Activated CD4-positive, alpha-beta T cell treated with anti-CD3 and anti-CD28 coated beads, Interleukin-2, Interleukin-4, amounts not matched to agents 100 ng/mL and 50 ng/mL, durations not matched to agents 16 hours and 8 hours (primary cell): ENCODE measurements at regions not wholly inside any gene's neighbourhood (a gene's known extent, or its start where the extent isn't known, plus 50 kb on each side); places are given as distances from the start of the nearest gene placed in this dataset.

Experiments used
- DNase-seq: peaks from one replicate; pipeline ENCODE4 v3.0.0-alpha.2; 2020; ENCODE audit warnings: low spot score

- DNase-seq = no peak
These were observed 110.2 kb upstream of the NLRP1 start for GRCh38 chr17:5694551-5694950.

- no peak for DNase-seq
These were observed 111.2 kb upstream of the NLRP1 start for GRCh38 chr17:5695480-5695879.

DNA sequence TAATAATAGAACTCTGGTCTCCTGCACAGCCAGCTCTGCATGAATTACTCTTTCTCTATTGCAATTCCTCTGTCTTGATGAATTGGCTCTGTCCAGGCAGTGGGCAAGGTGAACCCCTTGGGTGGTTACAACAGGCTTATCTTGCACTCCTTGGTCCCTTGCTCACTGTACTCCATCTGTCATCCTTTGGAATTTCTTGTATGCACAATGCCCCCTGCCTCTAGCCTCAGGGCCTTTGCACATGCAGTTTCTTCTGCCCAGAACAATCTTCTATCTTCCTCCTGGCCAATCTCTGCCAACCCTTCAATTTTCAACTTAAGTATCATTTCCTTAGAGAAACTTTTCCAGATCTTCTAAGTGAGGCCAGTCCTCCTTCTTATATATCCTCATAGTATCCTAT, 114.7 kb upstream of the NLRP1 start:
- no peak for DNase-seq

DNA sequence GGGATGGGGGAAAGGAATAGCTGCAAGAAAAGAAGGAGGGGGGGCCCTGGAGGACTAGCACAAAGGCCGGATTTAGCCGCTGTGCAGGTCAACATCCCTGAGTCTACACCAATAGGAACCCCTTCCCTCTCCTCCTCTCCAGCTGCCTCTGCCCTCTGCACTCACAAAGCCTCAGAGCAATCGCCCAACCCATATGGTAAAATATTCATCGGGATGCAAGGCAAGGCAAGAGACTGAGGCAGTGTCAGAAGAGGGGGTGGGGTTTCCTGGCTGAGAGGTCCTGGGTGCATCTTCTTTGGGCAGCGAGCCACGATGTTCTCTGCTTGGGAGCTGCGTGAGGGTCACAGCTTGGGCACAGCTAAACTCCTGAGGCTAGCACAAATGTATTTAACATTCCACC, 115.5 kb upstream of the NLRP1 start:
- no peak for DNase-seq

DNA sequence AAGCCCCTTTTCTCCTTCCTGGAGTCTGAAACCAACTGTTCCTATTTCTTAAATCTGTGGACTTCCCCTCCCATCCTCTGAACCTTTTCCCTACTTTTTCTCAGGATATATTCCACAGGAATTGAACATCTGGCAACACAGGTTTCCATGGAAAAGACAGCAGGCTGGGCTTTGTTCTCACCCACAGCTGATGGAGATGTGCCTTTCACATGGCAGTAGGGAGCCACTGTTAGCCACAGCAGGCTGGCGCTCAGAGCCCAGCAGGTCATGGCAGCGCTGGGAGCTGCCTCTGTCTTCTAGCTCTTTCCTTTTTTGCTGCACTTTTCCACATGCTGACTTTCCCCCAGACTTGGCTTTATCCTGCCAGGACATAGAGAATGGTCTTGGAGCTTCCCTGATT, 116.4 kb upstream of the NLRP1 start:
- no peak for DNase-seq

GRCh38 chr17:5701381-5701780, 117.1 kb upstream of the NLRP1 start:
- no peak for DNase-seq

DNA sequence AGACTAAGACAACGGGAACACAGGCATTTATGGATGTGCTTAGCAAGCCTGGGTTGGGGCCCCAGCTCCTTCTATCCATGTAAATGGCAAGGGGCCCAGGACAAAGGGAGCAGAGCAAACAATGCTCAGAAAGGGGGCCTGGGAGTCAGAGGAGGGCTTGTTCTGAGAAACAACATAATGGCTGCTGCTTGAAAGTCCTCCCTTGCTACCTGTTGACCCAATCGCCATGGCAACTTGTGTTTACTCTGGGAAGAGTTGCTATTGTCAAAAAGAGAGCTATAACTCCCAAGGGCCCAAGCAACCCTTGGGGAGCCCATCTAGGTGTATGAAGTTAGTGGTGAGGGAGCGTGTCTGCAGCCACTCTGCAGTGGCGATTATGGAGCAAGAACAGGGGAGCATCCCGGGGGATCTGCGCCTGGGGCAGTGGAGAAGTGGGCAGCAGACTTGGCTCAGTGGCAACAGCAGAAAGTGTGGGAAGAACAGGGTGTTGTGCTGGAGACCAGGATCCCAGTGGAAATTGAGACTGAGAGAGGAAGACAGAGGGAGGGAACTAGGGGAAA, 118.7 kb upstream of the NLRP1 start:
- no peak for DNase-seq

- no peak for DNase-seq
These were observed 119.4 kb upstream of the NLRP1 start for GRCh38 chr17:5703736-5704135.

DNA sequence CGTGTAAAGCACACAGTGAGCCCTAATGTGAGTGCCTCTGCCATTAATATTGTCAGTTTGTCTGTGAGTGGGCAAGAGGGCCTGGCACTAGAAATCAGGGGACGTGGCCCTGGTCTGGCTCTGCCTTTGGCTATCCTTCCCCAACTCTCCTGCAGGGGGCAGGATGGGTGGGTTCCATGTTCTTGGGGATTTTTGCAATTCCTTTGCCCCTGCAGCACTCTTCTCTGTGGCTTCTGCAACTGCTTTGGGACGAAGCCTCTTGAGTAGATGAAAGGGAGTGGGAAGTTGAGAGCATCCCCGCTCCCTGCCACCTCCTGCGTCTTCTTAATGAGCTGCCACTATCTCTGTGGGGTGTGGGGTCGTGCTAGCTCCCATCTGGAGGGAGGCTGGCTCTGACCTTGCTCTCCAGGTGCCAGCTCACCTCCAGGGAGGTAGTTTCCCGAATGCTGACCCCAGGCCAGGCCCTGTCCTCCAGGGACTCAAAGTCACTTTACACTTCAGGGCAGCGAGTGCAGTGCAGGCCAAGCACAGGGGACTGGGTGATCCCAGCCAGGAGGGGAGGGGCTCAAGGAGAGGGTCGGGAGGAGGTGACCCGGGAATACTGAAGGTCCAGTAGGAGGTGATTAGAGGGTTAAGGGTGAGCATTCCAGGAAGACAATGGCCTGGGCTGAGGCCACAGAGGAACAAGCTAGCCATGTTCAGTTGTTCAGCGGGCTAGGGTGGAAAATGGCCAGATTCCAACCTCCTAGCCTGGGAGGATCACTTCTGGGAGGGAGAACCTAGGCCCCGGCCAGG, 121.0 kb upstream of the NLRP1 start:
- peak; percentile 9 for DNase-seq

DNA sequence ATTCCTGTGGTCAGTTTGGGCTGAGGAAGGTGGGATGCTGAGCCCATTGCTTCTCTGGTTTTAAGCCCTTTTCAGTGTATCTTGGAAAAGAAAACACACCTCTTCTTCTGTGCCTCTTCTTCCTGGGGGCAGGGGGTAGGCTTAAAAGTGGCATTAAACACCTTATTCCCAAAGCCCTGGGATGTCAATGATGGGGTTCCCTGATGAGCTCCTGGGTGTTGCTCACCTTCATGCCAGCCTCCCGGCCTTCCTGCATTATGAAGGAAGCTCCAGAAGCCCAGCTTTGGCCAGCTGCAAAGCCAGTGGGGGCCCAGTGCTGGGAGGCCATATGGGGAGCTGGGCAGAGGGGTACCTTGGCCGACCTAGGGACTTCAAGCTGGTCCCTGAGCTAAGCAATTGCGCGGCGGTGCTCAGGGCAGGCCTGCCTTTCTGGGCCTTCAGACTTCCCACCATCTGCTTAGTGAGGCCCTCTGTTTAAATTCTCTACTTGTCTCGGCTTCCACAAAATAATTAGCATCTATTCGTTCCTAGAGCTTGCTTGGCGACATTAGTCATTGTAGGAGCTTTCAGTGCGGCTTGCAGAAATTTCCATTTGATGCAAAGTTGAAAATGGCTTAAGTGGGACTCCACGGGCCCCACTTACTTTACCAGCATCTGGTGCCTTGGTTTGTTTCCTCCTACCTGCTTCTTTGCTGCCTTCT, 121.7 kb upstream of the NLRP1 start:
- DNase-seq = no peak

DNA sequence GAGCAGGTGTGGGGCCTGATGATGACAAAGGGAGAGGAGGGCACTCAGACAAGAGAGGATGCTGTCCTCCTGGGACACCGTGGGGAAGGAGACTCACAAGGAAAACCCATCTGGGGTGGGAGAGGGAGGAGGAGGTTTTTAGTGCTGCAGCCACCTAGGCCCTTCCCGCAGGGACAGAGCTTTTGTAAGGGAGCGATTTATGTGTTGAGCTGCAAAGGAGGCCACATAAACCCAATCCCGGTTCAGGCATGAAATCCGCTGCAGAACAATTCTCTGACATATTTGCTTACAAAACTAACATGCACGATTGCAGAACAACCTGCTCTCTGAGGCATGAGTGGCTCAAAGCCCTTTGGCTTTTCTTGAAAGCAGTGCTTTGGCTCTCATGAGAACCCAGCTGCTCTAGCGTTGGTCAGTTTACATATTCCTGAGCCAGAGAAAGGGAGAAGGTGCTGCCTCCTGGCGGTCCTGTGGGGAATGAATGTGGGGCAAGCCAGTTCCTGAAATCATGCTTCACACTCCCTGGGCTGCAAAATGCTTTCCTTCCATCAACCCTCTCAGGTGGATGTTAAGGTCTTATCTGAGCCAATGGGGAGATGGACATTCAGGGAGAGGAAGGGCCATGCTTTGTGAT, 122.4 kb upstream of the NLRP1 start:
- peak; percentile 54 for DNase-seq

GRCh38 chr17:5707482-5707881, 123.2 kb upstream of the NLRP1 start:
- no peak for DNase-seq

- DNase-seq = no peak
These were observed 124.0 kb upstream of the NLRP1 start for GRCh38 chr17:5708344-5708743.

- no peak for DNase-seq
These were observed 127.0 kb upstream of the NLRP1 start for GRCh38 chr17:5711344-5711743.

DNA sequence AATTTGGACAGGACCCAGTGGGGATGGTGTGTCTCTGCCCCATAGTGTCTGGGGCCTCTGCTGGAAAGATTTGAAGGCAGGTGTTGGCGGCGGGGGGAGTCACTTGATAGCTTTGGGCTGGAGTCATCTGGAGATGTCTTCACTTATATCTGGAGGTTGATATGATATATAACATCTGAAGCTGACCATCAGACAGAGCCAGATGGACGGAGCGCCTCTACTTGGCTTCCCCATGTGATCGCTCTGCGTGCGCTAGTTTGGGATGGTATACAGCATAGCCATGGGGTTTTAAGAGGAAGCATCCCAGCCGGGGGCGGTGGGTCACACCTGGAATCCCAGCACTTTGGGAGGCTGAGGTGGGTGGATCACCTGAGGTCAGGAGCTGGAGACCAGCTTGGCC, 130.7 kb upstream of the NLRP1 start:
- no peak for DNase-seq

DNA sequence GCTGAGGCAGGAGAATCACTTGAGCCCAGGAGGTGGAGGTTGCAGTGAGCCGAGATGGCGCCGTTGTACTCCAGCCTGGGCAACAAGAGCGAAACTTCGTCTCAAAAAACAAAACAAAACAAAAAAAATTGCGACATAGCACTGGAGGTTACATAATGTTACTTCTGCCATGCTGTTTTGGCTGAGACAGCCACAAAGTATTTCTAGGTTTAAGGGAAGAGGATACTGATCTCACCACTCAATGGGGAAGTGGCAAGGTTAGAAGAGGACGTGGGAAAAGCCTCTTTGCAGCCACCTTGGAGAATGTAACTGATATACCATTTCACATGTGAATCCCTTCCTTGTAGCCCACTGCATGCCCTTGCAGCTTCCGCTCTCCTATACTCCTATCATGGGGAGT, 131.2 kb upstream of the NLRP1 start:
- no peak for DNase-seq

DNA sequence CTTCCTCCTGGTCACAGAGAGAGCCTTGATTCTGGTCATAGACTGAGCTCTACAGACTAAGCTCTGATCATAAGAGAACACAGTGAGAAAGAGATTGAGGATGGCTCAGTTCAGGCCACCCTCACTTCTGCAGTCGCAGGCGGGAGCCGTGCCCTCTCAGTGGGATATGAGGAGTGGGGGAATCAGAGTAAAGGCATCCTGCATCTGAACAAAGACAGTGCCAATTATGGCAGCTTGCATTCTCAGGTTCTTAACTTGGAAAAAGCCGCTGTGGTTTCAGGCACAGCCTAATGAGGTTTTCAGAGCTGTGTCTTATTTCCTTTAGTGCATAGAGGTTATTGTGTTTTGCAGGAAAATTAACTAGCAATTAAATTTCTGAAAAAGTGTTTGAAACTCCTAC, 134.4 kb upstream of the NLRP1 start:
- no peak for DNase-seq

DNA sequence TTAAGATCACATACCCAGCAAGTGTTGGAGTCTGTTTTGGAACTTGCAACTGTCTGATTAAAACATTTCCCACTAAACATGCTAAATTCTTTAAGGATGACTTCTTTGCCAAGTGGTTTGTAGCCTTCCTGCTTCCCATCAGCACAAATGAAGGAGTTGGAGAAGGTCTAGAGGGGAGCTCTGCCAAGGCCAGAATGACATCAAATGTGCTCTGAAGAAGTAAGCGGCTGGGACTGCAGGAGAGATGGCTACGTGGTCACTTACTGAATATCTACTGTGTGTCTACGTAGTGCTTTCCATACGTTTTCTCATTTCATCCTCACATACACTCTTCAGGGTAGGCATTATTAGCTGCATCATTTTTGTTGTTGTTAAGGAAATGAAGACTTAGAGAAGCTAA, 135.7 kb upstream of the NLRP1 start:
- no peak for DNase-seq

DNA sequence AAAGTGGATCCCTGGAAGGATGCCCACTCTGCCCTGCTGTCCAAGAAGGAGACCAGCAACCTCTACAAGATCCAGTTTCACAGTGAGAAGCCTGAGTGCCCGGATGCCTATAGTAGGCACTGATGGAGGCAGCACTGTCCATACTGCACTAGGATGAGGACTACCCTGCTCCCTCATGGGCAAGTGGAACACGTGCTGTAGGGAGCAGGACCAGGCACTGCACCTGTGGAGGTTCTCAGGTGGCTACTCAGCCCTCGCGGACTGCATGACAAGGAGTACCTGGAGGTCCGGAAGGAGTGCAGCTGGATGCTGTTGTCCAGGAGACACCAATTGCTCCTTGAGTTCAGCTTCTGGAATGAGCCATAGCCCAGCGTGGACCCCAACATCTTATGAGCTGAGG, 146.1 kb upstream of the NLRP1 start:
- no peak for DNase-seq

GRCh38 chr17:5740937-5741336, 156.6 kb upstream of the NLRP1 start:
- DNase-seq = no peak

- DNase-seq = no peak
These were observed 157.5 kb upstream of the NLRP1 start for GRCh38 chr17:5741810-5742209.

- DNase-seq = no peak
These were observed 161.0 kb upstream of the NLRP1 start for GRCh38 chr17:5745111-5745813.
